Astrocyte of the cerebellum (primary cell): ENCODE measurements at regions not wholly inside any gene's neighbourhood (a gene's known extent, or its start where the extent isn't known, plus 50 kb on each side); places are given as distances from the start of the nearest gene placed in this dataset.

ENCODE experiments used
- DNase-seq: peaks from one replicate; pipeline ENCODE4 v3.0.0-alpha.2; 2011; ENCODE audit warnings: low read depth
- H3K4me3 ChIP-seq: 2 replicates; pipeline ENCODE4 v1.5.1; 2011; ENCODE audit warnings: mild to moderate bottlenecking, low read depth, low read length, moderate library complexity
- CTCF ChIP-seq: IDR thresholded peaks from 2 replicates; pipeline ENCODE4 v1.5.1; 2012; ENCODE audit warnings: low read length, low read depth, moderate library complexity, mild to moderate bottlenecking; ENCODE audit errors: missing control alignments
- in situ Hi-C: cut with HindIII; loops from 2 replicates; pipeline ENCODE4 v1.10.0; 2017; ENCODE audit warnings: low sequenced_read_pairs

DNA sequence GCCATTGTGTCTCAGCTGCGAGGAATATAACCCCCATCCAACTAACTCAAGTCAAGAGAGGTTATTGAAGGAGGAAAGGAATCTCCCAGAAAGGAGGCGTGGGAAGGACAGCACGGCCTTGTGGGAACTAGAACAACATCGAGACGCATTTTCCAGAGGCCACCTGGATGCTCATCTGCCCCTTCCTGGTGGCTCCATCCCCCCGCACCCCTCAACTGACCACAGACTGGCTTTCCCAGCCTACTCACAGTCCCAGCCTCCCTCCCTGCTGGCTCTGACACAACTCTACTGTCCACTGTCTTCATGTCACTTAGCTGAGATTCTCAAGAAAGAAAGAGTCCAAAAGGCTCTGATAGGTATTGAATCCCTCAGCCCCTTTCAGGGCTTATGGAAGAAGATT, 66.0 kb upstream of the CLMN start:
- no peak overlapping the region for H3K4me3 ChIP-seq
- no peak for TF ChIP-seq CTCF
- DNase-seq, result no peak
- in situ Hi-C loops, result no loop called here

- no peak overlapping the region for H3K4me3 ChIP-seq
- in situ Hi-C loops, result no loop called here
- TF ChIP-seq CTCF, result no peak
- no peak for DNase-seq
Observed at GRCh38 chr14:95382747-95383146, 63.0 kb upstream of the CLMN start.

DNA sequence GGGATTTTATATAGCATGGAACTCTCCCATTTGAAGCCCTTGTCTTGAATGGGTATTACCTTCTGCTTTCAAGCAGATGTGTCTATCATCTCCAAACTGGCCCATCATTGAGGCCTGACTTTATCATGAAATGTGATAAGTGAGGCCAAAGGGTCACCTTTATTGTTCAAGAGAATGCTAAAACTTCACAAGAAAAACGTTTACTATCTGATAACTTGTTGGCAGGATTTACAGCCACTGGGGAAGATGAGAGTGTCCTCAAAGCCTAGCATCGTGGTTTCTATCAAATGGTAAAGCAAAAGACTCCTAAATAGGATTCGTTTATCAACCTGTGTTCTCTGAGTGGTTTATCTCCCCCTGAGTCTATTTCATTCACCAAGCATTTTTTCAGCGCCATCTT, 62.0 kb upstream of the CLMN start:
- DNase-seq, result no peak
- in situ Hi-C loops, result no loop called here
- no peak overlapping the region for H3K4me3 ChIP-seq
- no peak for TF ChIP-seq CTCF

DNA sequence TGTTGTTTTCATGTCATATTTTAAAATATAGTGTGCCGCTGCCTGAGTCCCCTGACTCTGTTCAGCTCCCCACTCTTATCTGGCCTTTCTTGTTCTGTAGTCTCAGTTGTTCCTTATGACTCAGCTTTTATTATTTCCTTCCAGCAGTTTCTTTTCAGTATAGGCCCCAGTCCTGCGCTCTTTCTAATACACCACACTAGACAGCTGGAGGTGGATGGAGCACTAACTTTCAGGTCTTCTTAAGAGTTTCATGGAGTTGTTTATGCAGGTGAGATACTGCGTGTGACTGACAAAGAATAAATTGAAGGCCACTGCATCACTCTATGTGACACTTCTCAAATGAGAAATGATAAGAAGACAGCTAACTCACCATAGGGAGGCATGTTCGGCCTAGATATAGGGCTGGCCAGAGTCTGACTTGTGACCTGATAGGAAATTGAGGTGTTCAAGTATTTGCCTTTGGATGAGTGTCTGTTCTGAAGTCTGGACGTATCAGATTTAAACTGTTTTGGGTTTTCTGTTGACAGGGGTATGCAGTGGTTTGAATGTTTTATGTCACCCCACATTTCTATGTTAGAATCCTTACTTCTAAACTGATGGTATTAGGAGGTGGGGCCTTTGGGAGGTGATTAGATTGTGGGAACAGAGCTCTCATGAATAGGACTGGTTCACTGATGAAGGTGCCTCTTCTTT, 60.8 kb upstream of the CLMN start:
- no peak for TF ChIP-seq CTCF
- no peak for DNase-seq
- in situ Hi-C loops, result no loop called here
- H3K4me3 ChIP-seq, result no peak overlapping the region

DNA sequence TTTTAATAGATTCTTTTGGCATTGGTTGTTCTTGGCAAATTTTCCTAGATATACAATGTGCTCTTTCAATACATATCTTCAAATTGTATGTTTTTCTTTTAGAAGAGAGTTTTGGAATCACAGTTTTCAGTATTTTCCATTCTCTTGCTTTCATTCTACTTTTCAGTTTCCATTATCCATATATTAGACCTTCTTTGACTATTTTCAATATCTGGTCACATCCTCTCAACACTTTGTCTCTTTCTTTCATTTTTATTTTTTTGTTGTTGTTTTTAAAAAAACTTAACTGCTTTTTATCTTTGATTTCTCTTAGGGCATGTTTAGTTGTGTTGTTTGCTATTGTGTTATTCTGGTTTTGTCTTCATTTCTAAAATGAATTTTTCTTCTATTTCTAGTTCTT, 59.9 kb upstream of the CLMN start:
- in situ Hi-C loops, result no loop called here
- TF ChIP-seq CTCF, result no peak
- H3K4me3 ChIP-seq, result no peak overlapping the region
- no peak for DNase-seq

DNA sequence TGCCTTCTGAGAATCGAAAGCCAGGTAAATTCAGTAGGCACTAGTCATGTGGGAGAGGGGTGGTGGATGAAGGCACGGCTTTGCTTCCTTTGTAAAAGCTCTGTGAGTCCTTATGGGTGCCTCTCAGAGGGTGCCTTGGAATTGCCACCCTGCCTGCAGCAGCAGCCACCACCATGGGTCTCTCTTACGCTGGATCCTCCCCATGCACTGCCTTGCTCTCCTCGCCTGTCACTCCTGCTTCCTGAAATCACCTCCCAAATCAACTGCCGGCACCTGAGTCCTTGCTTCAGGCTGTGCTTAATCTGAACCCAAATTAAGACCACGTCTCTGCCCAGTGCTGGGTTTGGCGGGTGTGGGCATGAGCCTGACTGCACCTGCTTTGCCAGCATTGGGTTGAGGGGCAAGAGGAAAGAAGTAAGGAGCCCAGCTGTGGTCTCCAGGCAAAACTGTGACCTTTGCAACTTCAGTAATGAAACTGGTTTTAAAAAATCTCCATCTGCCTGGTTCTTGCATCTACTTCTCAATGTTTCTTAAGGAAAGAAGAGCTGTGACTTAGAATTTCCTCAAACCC, 55.9 kb upstream of the CLMN start:
- H3K4me3 ChIP-seq, result no peak overlapping the region
- in situ Hi-C loops, result no loop called here
- no peak for TF ChIP-seq CTCF
- no peak for DNase-seq
